CD4-positive, alpha-beta T cell (primary cell): ENCODE measurements at regions not wholly inside any gene's neighbourhood (a gene's known extent, or its start where the extent isn't known, plus 50 kb on each side); places are given as distances from the start of the nearest gene placed in this dataset.
A peak's percentile ranks its signal among the peaks of the same experiment; 100 is the strongest.

Source experiments
- ATAC-seq: fragments of 200-7000 bp; cut with Tn5 transposase; one replicate; pipeline ENCODE4 v1.10.0; 2022; ENCODE audit warnings: mild to moderate bottlenecking; ENCODE audit not compliant: poor library complexity
- CTCF ChIA-PET: fragments of 350-600 bp; sonication (Branson Sonifier 250); formaldehyde crosslinking; loops from one replicate; lab custom pipeline; 2021; ENCODE audit warnings: antibody characterized with exemption, inconsistent platforms; lab: Charles Lee
- POLR2A ChIA-PET: fragments of 350-600 bp; sonication (Branson Sonifier 250); formaldehyde crosslinking; loops from one replicate; lab custom pipeline; 2021; ENCODE audit warnings: antibody characterized with exemption, inconsistent platforms; lab: Charles Lee
- DNase-seq, 14 experiments: peaks; one replicate each; pipeline ENCODE4 v3.0.0-alpha.2; 2013 to 2020; ENCODE audit warnings: mixed read lengths in 2 of 14
- H3K27ac ChIP-seq, 2 donors: one replicate each; pipeline versions ENCODE4 v1.5.1 to v1.7.0; 2013; ENCODE audit warnings: low read length in 2 of 2, low read depth in 1 of 2, mild to moderate bottlenecking in 1 of 2
- H3K27me3 ChIP-seq, 2 experiments: 1 replicate in 1 of 2; 2 replicates in 1 of 2; pipeline versions ENCODE4 v1.6.1 to v1.7.0; 2013; ENCODE audit warnings: low read length in 2 of 2, control low read depth in 1 of 2, mild to moderate bottlenecking in 1 of 2, moderate library complexity in 1 of 2; ENCODE audit not compliant: insufficient read depth in 2 of 2, control insufficient read depth in 1 of 2
- H3K36me3 ChIP-seq: one replicate; pipeline ENCODE4 v1.6.1; 2013; ENCODE audit warnings: low read length, control low read depth; ENCODE audit not compliant: insufficient read depth
- H3K4me1 ChIP-seq: one replicate; pipeline ENCODE4 v1.6.1; 2013; ENCODE audit warnings: low read length, control low read depth; ENCODE audit not compliant: insufficient read depth
- H3K4me3 ChIP-seq: one replicate; pipeline ENCODE4 v1.5.1; 2013; ENCODE audit warnings: mild to moderate bottlenecking, low read length, moderate library complexity
- H3K9me3 ChIP-seq, 2 experiments: 1 replicate in 1 of 2; 2 replicates in 1 of 2; pipeline versions ENCODE4 v1.6.1 to v1.7.0; 2013; ENCODE audit warnings: low read length in 2 of 2, mild to moderate bottlenecking in 2 of 2, control low read depth in 1 of 2, moderate library complexity in 1 of 2; ENCODE audit not compliant: control insufficient read depth in 1 of 2, insufficient read depth in 1 of 2
- H3K27ac Mint-ChIP-seq: one replicate; pipeline ENCODE4 v1.8.0; 2020; ENCODE audit warnings: mixed read lengths
- H3K27me3 Mint-ChIP-seq: one replicate; pipeline ENCODE4 v1.8.0; 2021; ENCODE audit warnings: mixed read lengths
- H3K36me3 Mint-ChIP-seq: one replicate; pipeline ENCODE4 v1.8.0; 2021; ENCODE audit warnings: low read depth, mixed read lengths
- H3K4me1 Mint-ChIP-seq: one replicate; pipeline ENCODE4 v1.8.0; 2021; ENCODE audit warnings: low read depth, mixed read lengths
- H3K4me3 Mint-ChIP-seq: one replicate; pipeline ENCODE4 v1.8.0; 2020; ENCODE audit warnings: mild to moderate bottlenecking, mixed read lengths
- H3K9me3 Mint-ChIP-seq: one replicate; pipeline ENCODE4 v1.8.0; 2020; ENCODE audit warnings: mixed read lengths
- intact Hi-C, 2 experiments: fragments of 100-400 bp; cut with DNase I in 1 of 2; cut with micrococcal nuclease in 1 of 2; formaldehyde crosslinking; loops; one replicate each; pipeline versions ENCODE4 v1.15.1 to v1.9.0; 2023 to 2025; cut with DNase I, micrococcal nuclease
- TF ChIP-seq, protein P1 (sequence below): fragments of 200-600 bp; IDR thresholded peaks from one replicate; pipeline ENCODE4 v1.8.0; 2022; ENCODE audit warnings: antibody characterized with exemption, mild to moderate bottlenecking

DNA sequence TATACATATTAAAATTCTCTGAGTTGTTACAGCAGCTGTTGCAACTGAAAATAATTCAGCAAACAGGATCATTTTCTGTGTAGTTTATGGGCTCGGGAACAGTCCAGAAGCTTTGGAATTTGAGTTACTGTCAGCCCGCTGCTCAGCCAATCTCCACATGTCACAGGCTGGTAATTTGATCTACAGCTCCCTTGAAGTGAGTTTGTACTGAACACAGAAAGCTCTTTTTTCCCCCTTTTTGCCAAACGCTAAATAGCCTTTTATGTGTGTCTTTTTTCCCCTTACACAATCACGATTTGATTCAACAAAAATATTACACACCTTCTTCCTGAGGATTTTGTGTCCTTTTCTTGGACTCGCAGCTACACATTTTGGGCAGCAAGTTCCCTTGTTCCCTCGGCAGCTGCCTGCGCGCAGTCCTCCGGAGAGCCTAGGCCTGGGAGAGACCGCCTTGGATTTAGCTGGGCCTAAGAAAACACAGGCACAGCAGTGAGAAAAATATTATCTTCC, 371.4 kb downstream of the KCNRG start:
- ChIA-PET CTCF (interaction anchor here (0.8 to 1.9 kb wide), 6 partner anchors 10 to 410 kb away, joined by 3 to 5 read pairs (median 4); partner anchors contain the start of gene TRIM13), POLR2A (interaction anchor here (1.0 to 1.4 kb wide), 2 partner anchors 261 to 525 kb away, joined by 3 read pairs; no protein-coding TSS in a partner anchor)
- Histone ChIP-seq H3K27me3 (no peaks in the 10 kb centered on the region), H3K27ac (no peak overlapping the region), H3K9me3 (peaks cover 3 to 4% of the 10 kb centered on the region in 2 experiments), H3K4me1 (peaks cover 11% of the 10 kb centered on the region), H3K4me3 (no peak overlapping the region), H3K36me3 (no peaks in the 10 kb centered on the region)
- Mint-ChIP-seq H3K9me3 (peaks cover 3% of the 10 kb centered on the region), H3K4me1 (peaks cover 5% of the 10 kb centered on the region), H3K4me3 (no peak overlapping the region), H3K36me3 (no peaks in the 10 kb centered on the region), H3K27me3 (no peaks in the 10 kb centered on the region), H3K27ac (no peak overlapping the region)
- intact Hi-C loops: loop anchor here in 1 of 2 experiments (10.0 kb wide), 1 partner anchor 412 kb away; no protein-coding TSS in a partner anchor
- TF ChIP-seq, protein P1, sequence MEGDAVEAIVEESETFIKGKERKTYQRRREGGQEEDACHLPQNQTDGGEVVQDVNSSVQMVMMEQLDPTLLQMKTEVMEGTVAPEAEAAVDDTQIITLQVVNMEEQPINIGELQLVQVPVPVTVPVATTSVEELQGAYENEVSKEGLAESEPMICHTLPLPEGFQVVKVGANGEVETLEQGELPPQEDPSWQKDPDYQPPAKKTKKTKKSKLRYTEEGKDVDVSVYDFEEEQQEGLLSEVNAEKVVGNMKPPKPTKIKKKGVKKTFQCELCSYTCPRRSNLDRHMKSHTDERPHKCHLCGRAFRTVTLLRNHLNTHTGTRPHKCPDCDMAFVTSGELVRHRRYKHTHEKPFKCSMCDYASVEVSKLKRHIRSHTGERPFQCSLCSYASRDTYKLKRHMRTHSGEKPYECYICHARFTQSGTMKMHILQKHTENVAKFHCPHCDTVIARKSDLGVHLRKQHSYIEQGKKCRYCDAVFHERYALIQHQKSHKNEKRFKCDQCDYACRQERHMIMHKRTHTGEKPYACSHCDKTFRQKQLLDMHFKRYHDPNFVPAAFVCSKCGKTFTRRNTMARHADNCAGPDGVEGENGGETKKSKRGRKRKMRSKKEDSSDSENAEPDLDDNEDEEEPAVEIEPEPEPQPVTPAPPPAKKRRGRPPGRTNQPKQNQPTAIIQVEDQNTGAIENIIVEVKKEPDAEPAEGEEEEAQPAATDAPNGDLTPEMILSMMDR: no peak
- ATAC-seq (no peak), DNase-seq (no peak)

DNA sequence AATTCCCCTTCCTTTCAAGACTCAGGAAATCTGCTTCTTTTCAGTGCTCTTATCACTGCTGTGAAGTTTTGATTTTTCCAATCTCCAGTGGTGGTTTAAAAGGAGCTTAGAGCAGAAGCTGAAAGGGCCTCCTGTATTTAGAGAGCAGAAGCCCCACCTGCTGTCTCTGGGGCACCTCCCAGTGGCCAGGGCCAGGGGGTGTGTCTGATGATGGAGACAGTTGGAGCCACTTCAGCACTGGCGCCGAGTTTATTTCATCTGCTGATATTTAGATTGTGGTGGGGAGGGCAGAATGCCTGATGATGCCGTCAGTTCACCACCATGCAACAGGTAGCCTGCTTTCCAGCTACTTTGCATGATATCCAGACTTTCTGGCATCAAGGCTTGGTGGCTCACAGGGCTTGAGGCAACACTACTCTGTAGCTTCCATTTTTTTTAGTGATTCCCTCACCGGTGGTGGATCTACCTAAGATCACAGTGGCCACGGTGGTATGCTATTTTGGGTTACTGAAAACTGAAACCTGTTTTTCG, 371.9 kb downstream of the KCNRG start:
- DNase-seq (peak; percentile 11 to 56 (median 30)), ATAC-seq (peak; percentile 48)
- Mint-ChIP-seq H3K27me3 (no peaks in the 10 kb centered on the region), H3K4me3 (no peak overlapping the region), H3K36me3 (no peaks in the 10 kb centered on the region), H3K27ac (no peak overlapping the region), H3K9me3 (peaks cover under 1% of the 10 kb centered on the region), H3K4me1 (peaks cover 5% of the 10 kb centered on the region)
- TF ChIP-seq, protein P1: peak; percentile 25
- ChIA-PET POLR2A (interaction anchor here (0.6 to 1.4 kb wide), 3 partner anchors 262 to 525 kb away, joined by 3 read pairs; no protein-coding TSS in a partner anchor), CTCF (interaction anchor here (0.8 to 1.9 kb wide), 6 partner anchors 11 to 411 kb away, joined by 3 to 5 read pairs (median 4); partner anchors contain the start of gene TRIM13)
- intact Hi-C loops: loop anchor here in 1 of 2 experiments (10.0 kb wide), 1 partner anchor 412 kb away; no protein-coding TSS in a partner anchor
- no peaks in the 10 kb centered on the region for H3K27me3 ChIP-seq
- no peak overlapping the region for H3K4me3 ChIP-seq
- H3K9me3 ChIP-seq: peaks cover 0 to 3% of the 10 kb centered on the region in 2 experiments
- peaks cover 11% of the 10 kb centered on the region for H3K4me1 ChIP-seq
- H3K36me3 ChIP-seq: no peaks in the 10 kb centered on the region
- no peak overlapping the region for H3K27ac ChIP-seq

DNA sequence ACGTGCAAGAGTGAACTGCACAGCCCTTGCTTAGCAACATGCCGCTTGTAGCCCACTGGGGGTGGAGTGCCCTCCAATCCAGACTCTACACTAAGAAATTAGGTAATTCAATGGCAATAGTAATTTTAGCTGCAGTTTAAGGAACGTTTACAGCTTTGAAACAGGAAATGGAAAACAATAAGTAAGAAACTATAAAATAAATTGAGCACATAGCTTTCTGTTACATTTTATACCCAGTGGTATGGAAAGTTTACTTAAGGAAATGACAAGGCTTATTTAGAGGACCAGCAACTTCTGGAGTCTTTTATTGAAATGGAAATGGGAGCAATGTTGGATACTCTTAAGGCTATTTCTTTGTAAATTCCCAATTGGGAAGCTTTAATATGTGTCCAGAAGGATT, 373.2 kb downstream of the KCNRG start:
- H3K27me3 Mint-ChIP-seq: no peaks in the 10 kb centered on the region
- Histone ChIP-seq H3K9me3 (no peaks in the 10 kb centered on the region), H3K27me3 (no peaks in the 10 kb centered on the region), H3K4me3 (no peak overlapping the region), H3K4me1 (peaks cover 11% of the 10 kb centered on the region), H3K36me3 (no peaks in the 10 kb centered on the region), H3K27ac (no peak overlapping the region)
- H3K4me1 Mint-ChIP-seq: peaks cover 5% of the 10 kb centered on the region
- DNase-seq (no peak), ATAC-seq (no peak)
- ChIA-PET POLR2A (no interaction called here), CTCF (interaction anchor here (1.9 kb wide), 1 partner anchor 34 kb away, joined by 5 read pairs; no protein-coding TSS in a partner anchor)
- no peak overlapping the region for H3K4me3 Mint-ChIP-seq
- TF ChIP-seq, protein P1: no peak
- intact Hi-C loops: loop anchor here in 1 of 2 experiments (10.0 kb wide), 1 partner anchor 414 kb away; no protein-coding TSS in a partner anchor
- H3K27ac Mint-ChIP-seq: no peak overlapping the region
- no peaks in the 10 kb centered on the region for H3K9me3 Mint-ChIP-seq
- H3K36me3 Mint-ChIP-seq: no peaks in the 10 kb centered on the region
